Loucy (cell line): ENCODE measurements at regions not wholly inside any gene's neighbourhood (a gene's known extent, or its start where the extent isn't known, plus 50 kb on each side); places are given as distances from the start of the nearest gene placed in this dataset.
A peak's percentile ranks its signal among the peaks of the same experiment; 100 is the strongest.

ENCODE experiments used
- H2AFZ ChIP-seq: fragments of 200-600 bp; sonication (generic); 2 replicates; pipeline ENCODE4 v1.6.0; 2016; ENCODE audit warnings: antibody characterized with exemption, mild to moderate bottlenecking, low read length, moderate library complexity
- H3F3A ChIP-seq: fragments of 200-600 bp; 2 replicates; pipeline ENCODE4 v1.6.0; 2016; ENCODE audit warnings: antibody characterized with exemption, low read depth, mild to moderate bottlenecking
- H3K27me3 ChIP-seq: fragments of 200-600 bp; sonication (generic); 2 replicates; pipeline ENCODE4 v1.6.1; 2014; ENCODE audit warnings: low read length, mild to moderate bottlenecking; ENCODE audit not compliant: insufficient read depth, poor library complexity, severe bottlenecking
- H3K36me3 ChIP-seq: fragments of 200-600 bp; sonication (generic); 2 replicates; pipeline ENCODE4 v1.6.1; 2016; ENCODE audit warnings: low read length; ENCODE audit not compliant: insufficient read depth
- H3K4me1 ChIP-seq: fragments of 200-600 bp; sonication (generic); 2 replicates; pipeline ENCODE4 v1.5.1; 2014; ENCODE audit warnings: low read length, mild to moderate bottlenecking; ENCODE audit not compliant: insufficient read depth, poor library complexity, severe bottlenecking
- H3K4me2 ChIP-seq: fragments of 200-600 bp; sonication (generic); 2 replicates; pipeline ENCODE4 v1.6.0; 2014; ENCODE audit warnings: antibody characterized with exemption, low read length, low read depth, mild to moderate bottlenecking; ENCODE audit not compliant: poor library complexity, severe bottlenecking
- H3K4me3 ChIP-seq: fragments of 200-600 bp; sonication (generic); 2 replicates; pipeline ENCODE4 v1.5.1; 2014; ENCODE audit warnings: low read length, mild to moderate bottlenecking, mixed read lengths; ENCODE audit not compliant: poor library complexity, severe bottlenecking
- H3K79me2 ChIP-seq: fragments of 200-600 bp; sonication (generic); 2 replicates; pipeline ENCODE4 v1.6.1; 2014; ENCODE audit warnings: low read length; ENCODE audit not compliant: insufficient read depth
- H3K9ac ChIP-seq: fragments of 200-600 bp; sonication (generic); 2 replicates; pipeline ENCODE4 v1.6.0; 2014; ENCODE audit warnings: mild to moderate bottlenecking, low read depth, low read length, moderate library complexity; ENCODE audit not compliant: poor library complexity, severe bottlenecking
- H3K9me2 ChIP-seq: fragments of 200-600 bp; sonication (generic); replicated peaks from 2 replicates; pipeline ENCODE4 v1.6.1; 2016; ENCODE audit warnings: low read depth, low read length, mixed read lengths
- H3K9me3 ChIP-seq: fragments of 200-600 bp; sonication (generic); 2 replicates; pipeline ENCODE4 v1.6.1; 2014; ENCODE audit warnings: mild to moderate bottlenecking, antibody characterized with exemption, low read length, low read depth; ENCODE audit not compliant: insufficient read depth
- H4K20me1 ChIP-seq: fragments of 200-600 bp; sonication (generic); 2 replicates; pipeline ENCODE4 v1.6.0; 2014; ENCODE audit warnings: antibody characterized with exemption, low read length, mild to moderate bottlenecking; ENCODE audit not compliant: insufficient read depth, poor library complexity, severe bottlenecking
- EZH2phosphoT487 ChIP-seq: fragments of 200-600 bp; IDR thresholded peaks from 2 replicates; pipeline ENCODE4 v1.6.1; 2018; ENCODE audit warnings: antibody characterized with exemption, mild to moderate bottlenecking, moderate library complexity, borderline replicate concordance
- TF ChIP-seq, protein P1 (sequence below): fragments of 200-600 bp; sonication (generic); conservative IDR thresholded peaks from 2 replicates; pipeline ENCODE4 v1.5.1; 2014; ENCODE audit warnings: mild to moderate bottlenecking, antibody characterized with exemption, low read length

DNA sequence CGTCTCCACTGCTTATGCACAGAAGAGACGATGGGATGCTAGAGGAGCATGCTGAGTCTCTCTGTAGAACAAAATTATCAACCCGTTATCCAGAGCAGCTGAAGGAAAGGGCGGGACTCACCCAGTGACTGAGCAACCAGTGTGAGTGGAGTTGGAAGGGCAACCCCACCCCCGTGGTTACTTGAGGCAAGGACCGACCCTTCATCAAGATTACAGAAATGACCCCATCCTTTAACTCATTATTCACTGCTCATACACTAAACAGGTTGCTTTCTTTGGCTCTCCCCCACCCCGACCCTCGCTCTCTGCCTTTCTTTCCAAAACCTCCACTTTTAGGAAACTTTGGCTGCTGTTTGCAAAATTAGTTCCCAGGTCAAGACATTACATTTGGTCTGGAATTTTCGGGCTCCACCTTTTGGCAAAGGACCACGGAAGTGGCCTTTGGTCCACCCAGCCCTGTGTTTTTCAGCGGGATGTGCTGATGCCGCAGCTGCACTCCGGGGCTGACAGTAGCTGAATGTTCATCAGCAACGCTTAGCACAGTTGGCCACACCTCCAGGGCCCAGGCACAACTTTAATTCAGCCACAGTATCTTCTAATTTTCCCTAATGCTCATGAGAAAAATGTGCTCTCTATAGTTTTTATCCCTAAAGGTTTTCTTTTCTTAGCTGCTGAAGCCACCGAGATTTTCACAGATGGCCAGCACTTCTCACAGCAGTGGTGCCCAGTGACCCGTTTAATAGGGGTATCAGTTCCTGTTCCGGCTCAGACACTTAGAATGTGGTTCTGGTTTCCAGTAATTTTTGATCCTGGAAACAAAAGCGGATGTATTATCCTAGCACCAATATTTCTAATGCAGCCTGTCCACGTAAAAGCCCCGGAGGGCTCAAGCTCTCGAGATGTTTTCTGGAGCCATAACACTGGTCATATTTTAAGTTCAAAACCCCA lies 103.6 kb upstream of the NXT1 start:
- Histone ChIP-seq H3K79me2 (no peaks in the 10 kb centered on the region), H3K36me3 (no peaks in the 10 kb centered on the region), H3K9me3 (no peaks in the 10 kb centered on the region), H2AFZ (no peak overlapping the region), H3K27me3 (no peaks in the 10 kb centered on the region), H3K4me3 (no peak overlapping the region), H3K4me1 (no peaks in the 10 kb centered on the region), H3K9ac (no peak overlapping the region), H3F3A (no peaks in the 10 kb centered on the region), H4K20me1 (no peaks in the 10 kb centered on the region), H3K4me2 (no peak overlapping the region), H3K9me2 (no peaks in the 10 kb centered on the region)
- no peak for TF ChIP-seq EZH2phosphoT487
- TF ChIP-seq, protein P1, sequence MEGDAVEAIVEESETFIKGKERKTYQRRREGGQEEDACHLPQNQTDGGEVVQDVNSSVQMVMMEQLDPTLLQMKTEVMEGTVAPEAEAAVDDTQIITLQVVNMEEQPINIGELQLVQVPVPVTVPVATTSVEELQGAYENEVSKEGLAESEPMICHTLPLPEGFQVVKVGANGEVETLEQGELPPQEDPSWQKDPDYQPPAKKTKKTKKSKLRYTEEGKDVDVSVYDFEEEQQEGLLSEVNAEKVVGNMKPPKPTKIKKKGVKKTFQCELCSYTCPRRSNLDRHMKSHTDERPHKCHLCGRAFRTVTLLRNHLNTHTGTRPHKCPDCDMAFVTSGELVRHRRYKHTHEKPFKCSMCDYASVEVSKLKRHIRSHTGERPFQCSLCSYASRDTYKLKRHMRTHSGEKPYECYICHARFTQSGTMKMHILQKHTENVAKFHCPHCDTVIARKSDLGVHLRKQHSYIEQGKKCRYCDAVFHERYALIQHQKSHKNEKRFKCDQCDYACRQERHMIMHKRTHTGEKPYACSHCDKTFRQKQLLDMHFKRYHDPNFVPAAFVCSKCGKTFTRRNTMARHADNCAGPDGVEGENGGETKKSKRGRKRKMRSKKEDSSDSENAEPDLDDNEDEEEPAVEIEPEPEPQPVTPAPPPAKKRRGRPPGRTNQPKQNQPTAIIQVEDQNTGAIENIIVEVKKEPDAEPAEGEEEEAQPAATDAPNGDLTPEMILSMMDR, result no peak

DNA sequence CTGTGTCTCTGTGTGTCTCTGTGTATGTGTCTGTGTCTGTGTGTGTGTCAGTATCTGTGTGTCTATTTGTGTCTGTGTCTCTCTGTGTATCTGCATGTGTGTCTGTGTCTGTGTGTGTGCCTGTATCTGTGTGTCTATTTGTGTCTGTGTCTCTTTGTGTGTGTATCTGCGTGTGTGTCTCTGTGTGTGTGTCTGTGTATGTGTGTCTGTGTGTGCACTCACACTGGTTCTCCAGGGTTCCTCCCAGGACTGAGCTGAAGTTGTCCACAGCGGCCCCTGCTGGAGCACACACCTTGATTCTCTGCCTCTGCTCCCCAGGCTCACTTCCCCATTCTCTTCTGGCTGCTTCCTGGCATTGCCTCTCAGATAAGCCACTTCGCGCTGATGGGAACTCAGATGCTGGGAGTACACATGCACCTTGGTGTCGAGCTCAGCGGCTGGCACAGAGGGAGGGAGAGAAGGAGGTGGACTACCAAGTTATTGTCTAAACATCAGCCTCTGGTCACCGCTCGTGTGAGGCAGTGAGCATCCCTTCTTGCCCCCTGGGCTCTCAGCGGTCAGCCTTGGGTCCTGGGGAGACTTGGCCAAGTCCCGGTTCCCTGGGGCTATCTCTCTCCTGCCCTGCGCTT lies 104.9 kb upstream of the NXT1 start:
- H3K4me1 ChIP-seq, result no peaks in the 10 kb centered on the region
- H2AFZ ChIP-seq, result no peak overlapping the region
- no peak overlapping the region for H3K4me3 ChIP-seq
- H3F3A ChIP-seq, result no peaks in the 10 kb centered on the region
- no peaks in the 10 kb centered on the region for H3K79me2 ChIP-seq
- H4K20me1 ChIP-seq, result no peaks in the 10 kb centered on the region
- no peaks in the 10 kb centered on the region for H3K9me2 ChIP-seq
- no peaks in the 10 kb centered on the region for H3K9me3 ChIP-seq
- no peaks in the 10 kb centered on the region for H3K36me3 ChIP-seq
- H3K4me2 ChIP-seq, result no peak overlapping the region
- no peaks in the 10 kb centered on the region for H3K27me3 ChIP-seq
- no peak for TF ChIP-seq EZH2phosphoT487
- TF ChIP-seq, protein P1, result peak; percentile 70
- H3K9ac ChIP-seq, result no peak overlapping the region

DNA sequence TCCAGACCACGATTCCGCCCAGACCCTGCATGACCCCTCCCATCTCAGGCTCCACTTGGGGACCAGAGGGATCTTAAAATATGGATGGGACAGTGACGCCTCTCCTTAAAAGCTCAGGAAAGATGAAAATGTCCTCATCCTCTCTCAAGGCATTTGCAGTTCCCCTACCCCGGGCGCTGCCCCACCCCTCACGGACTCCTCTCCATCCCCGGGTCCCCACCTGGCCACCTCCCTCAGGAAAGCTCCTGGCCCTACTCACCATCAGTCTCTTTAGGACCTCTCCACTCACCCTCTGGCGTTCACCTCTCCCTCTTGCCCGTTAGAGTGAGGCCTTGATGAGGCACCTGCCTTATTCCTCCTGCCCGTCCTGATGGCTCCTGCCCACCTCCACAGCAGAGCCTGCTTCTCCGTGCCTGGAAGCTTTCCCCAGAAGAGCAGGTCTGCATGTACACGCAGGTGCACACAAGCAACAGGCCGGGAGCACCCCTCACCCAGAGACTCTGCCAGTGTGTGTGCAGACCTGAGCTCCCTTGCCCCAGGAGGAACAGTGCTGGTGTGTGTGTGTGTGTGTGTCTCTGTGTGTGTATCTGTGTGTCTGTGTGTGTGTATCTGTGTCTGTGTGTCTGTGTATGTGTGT lies 105.6 kb upstream of the NXT1 start:
- H3K36me3 ChIP-seq, result no peaks in the 10 kb centered on the region
- no peaks in the 10 kb centered on the region for H3K27me3 ChIP-seq
- H3K4me3 ChIP-seq, result no peak overlapping the region
- no peaks in the 10 kb centered on the region for H3F3A ChIP-seq
- no peaks in the 10 kb centered on the region for H3K79me2 ChIP-seq
- TF ChIP-seq, protein P1, result no peak
- no peak for TF ChIP-seq EZH2phosphoT487
- H2AFZ ChIP-seq, result no peak overlapping the region
- no peaks in the 10 kb centered on the region for H3K4me1 ChIP-seq
- no peaks in the 10 kb centered on the region for H3K9me2 ChIP-seq
- no peak overlapping the region for H3K9ac ChIP-seq
- H4K20me1 ChIP-seq, result no peaks in the 10 kb centered on the region
- H3K4me2 ChIP-seq, result no peak overlapping the region
- H3K9me3 ChIP-seq, result no peaks in the 10 kb centered on the region
